ENCODE measurements at regions not wholly inside any gene's neighbourhood (a gene's known extent, or its start where the extent isn't known, plus 50 kb on each side); places are given as distances from the start of the nearest gene placed in this dataset.
A peak's percentile ranks its signal among the peaks of the same experiment; 100 is the strongest.

- TF ChIP-seq SIN3A (IDR thresholded peaks at IDR 0.05; ENCODE audit: borderline replicate concordance, insufficient read depth, low read length) (no peak), TAF1 (IDR thresholded peaks at IDR 0.05; ENCODE audit: borderline replicate concordance, insufficient read depth, low read length) (no peak), FOXP2 (optimal IDR thresholded peaks at IDR 0.05; ENCODE audit: borderline replicate concordance, extremely low read depth, extremely low read length, insufficient read depth) (no peak), REST (IDR thresholded peaks at IDR 0.05; ENCODE audit: insufficient read depth in 1 of 2, low read depth in 2 of 2, low read length in 2 of 2) (no peak), POLR2AphosphoS5 (IDR thresholded peaks at IDR 0.05; ENCODE audit: low read depth, low read length) (no peak)
Measured at GRCh38 chrX:138345801-138346200, 365.7 kb downstream of the FGF13 start.

DNA sequence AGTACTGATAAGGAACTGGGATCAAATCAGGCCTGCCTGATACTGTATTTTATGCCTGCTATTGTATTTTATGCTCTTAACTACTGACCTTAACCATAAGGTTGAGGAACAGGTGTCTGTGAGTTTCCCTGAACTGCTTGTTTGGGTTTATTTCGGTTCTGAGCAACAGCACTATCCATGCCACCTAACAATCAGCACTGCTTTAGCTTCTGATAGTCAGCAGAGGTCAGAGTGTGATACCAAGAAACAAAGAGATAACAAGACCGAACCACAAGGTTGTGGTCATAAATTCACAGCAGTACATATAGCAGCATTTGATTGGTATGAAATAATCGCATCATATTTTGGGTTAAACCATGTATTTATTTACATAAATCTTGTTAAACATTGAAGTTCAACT is 362.2 kb downstream of the FGF13 start:
- TF ChIP-seq FOXP2 (optimal IDR thresholded peaks at IDR 0.05; ENCODE audit: borderline replicate concordance, extremely low read depth, extremely low read length, insufficient read depth): no peak
- TF ChIP-seq SIN3A (IDR thresholded peaks at IDR 0.05; ENCODE audit: borderline replicate concordance, insufficient read depth, low read length): no peak
- TF ChIP-seq POLR2AphosphoS5 (IDR thresholded peaks at IDR 0.05; ENCODE audit: low read depth, low read length): no peak
- no peak for TF ChIP-seq TAF1 (IDR thresholded peaks at IDR 0.05; ENCODE audit: borderline replicate concordance, insufficient read depth, low read length)
- TF ChIP-seq REST (IDR thresholded peaks at IDR 0.05; ENCODE audit: insufficient read depth in 1 of 2, low read depth in 2 of 2, low read length in 2 of 2): no peak

DNA sequence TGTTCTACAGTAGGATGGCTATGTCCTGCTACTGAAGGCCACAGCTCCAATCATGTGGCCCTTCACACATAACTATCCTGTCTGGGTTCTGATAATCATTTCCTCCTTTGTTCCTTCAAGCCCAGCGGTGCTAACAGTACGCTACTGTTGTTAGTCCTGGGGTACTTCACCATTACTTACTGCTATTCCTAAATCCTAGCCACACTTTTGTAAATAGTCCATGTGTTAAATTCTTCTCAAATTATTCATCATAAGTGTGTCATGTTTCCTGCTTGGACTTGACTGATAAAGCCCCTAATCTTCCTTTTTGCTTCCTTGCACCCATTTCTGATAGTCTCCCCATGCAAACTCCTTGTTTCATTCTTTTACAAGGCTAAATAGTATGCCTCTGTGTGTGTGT is 332.6 kb downstream of the FGF13 start:
- TF ChIP-seq TAF1 (IDR thresholded peaks at IDR 0.05; ENCODE audit: borderline replicate concordance, insufficient read depth, low read length): no peak
- TF ChIP-seq REST (IDR thresholded peaks at IDR 0.05; ENCODE audit: insufficient read depth in 1 of 2, low read depth in 2 of 2, low read length in 2 of 2): no peak
- TF ChIP-seq FOXP2 (optimal IDR thresholded peaks at IDR 0.05; ENCODE audit: borderline replicate concordance, extremely low read depth, extremely low read length, insufficient read depth): no peak
- no peak for TF ChIP-seq SIN3A (IDR thresholded peaks at IDR 0.05; ENCODE audit: borderline replicate concordance, insufficient read depth, low read length)
- TF ChIP-seq POLR2AphosphoS5 (IDR thresholded peaks at IDR 0.05; ENCODE audit: low read depth, low read length): no peak

GRCh38 chrX:138408101-138408500 is 303.4 kb downstream of the FGF13 start:
- TF ChIP-seq FOXP2 (optimal IDR thresholded peaks at IDR 0.05; ENCODE audit: borderline replicate concordance, extremely low read depth, extremely low read length, insufficient read depth): no peak
- TF ChIP-seq POLR2AphosphoS5 (IDR thresholded peaks at IDR 0.05; ENCODE audit: low read depth, low read length): no peak
- TF ChIP-seq REST (IDR thresholded peaks at IDR 0.05; ENCODE audit: insufficient read depth in 1 of 2, low read depth in 2 of 2, low read length in 2 of 2): no peak
- no peak for TF ChIP-seq SIN3A (IDR thresholded peaks at IDR 0.05; ENCODE audit: borderline replicate concordance, insufficient read depth, low read length)
- no peak for TF ChIP-seq TAF1 (IDR thresholded peaks at IDR 0.05; ENCODE audit: borderline replicate concordance, insufficient read depth, low read length)

DNA sequence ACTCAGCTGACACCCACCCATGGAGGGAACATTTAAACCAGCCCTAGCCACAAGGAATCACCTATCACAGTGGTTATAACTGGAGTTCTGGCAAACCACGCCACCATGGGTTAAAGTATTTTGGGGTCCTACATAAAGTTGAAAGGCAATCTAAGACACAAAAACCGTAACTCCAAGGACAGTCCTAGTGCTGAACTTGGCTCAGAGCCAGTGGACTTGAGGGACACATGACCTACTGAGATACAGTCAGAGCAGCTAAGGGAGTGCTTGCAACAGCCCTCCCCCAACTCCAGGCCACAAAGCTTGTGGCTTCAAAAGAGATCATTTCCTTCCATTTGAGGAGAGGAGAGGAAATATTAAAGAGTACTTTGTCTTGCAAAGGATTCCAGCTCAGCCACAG is 300.5 kb downstream of the FGF13 start:
- TF ChIP-seq SIN3A (IDR thresholded peaks at IDR 0.05; ENCODE audit: borderline replicate concordance, insufficient read depth, low read length): no peak
- TF ChIP-seq REST (IDR thresholded peaks at IDR 0.05; ENCODE audit: insufficient read depth in 1 of 2, low read depth in 2 of 2, low read length in 2 of 2): peak in 1 of 2 experiments; percentile 65; a peak in 1 of 4 replicates
- TF ChIP-seq TAF1 (IDR thresholded peaks at IDR 0.05; ENCODE audit: borderline replicate concordance, insufficient read depth, low read length): no peak
- no peak for TF ChIP-seq POLR2AphosphoS5 (IDR thresholded peaks at IDR 0.05; ENCODE audit: low read depth, low read length)
- TF ChIP-seq FOXP2 (optimal IDR thresholded peaks at IDR 0.05; ENCODE audit: borderline replicate concordance, extremely low read depth, extremely low read length, insufficient read depth): no peak

All from PFSK-1 (cell line).